Neural cell (in vitro differentiated cells): ENCODE measurements at regions not wholly inside any gene's neighbourhood (a gene's known extent, or its start where the extent isn't known, plus 50 kb on each side); places are given as distances from the start of the nearest gene placed in this dataset.

Experiments used
- H2AFZ ChIP-seq: fragments of 200-600, 300-800 bp; sonication (generic), shearing (Covaris generic); 2 replicates; pipeline ENCODE4 v1.6.0; 2014; ENCODE audit warnings: low read depth, mild to moderate bottlenecking, antibody characterized with exemption, low read length, moderate library complexity
- H3F3A ChIP-seq: fragments of 200-600 bp; shearing (Covaris generic); 2 replicates; pipeline ENCODE4 v1.6.1; 2016; ENCODE audit warnings: mild to moderate bottlenecking, moderate library complexity, mixed read lengths, antibody characterized with exemption, low read length; ENCODE audit not compliant: insufficient read depth, poor library complexity, severe bottlenecking
- H3K27ac ChIP-seq: fragments of 200-600, 300-800 bp; sonication (generic), shearing (Covaris generic); 2 replicates; pipeline ENCODE4 v1.5.1; 2014; ENCODE audit warnings: mild to moderate bottlenecking, low read length, moderate library complexity
- H3K27me3 ChIP-seq: fragments of 300-800, 200-600 bp; sonication (generic), shearing (Covaris generic); 2 replicates; pipeline ENCODE4 v1.6.0; 2014; ENCODE audit warnings: mild to moderate bottlenecking, low read depth, low read length, moderate library complexity; ENCODE audit not compliant: insufficient read depth
- H3K36me3 ChIP-seq: fragments of 300-800, 200-600 bp; sonication (generic), shearing (Covaris generic); 2 replicates; pipeline ENCODE4 v1.5.1; 2014; ENCODE audit warnings: mild to moderate bottlenecking, antibody characterized with exemption, low read length, moderate library complexity; ENCODE audit not compliant: insufficient read depth
- H3K4me2 ChIP-seq: fragments of 300-800, 200-600 bp; sonication (generic), shearing (Covaris generic); 2 replicates; pipeline ENCODE4 v1.6.0; 2014; ENCODE audit warnings: mild to moderate bottlenecking, low read length
- H3K4me3 ChIP-seq: fragments of 300-800, 200-600 bp; sonication (generic), shearing (Covaris generic); 2 replicates; pipeline ENCODE4 v1.5.1; 2014; ENCODE audit warnings: mild to moderate bottlenecking, low read length, moderate library complexity
- H3K79me2 ChIP-seq: fragments of 200-600 bp; shearing (Covaris generic); replicated peaks from 2 replicates; pipeline ENCODE4 v1.6.0; 2014; ENCODE audit warnings: mild to moderate bottlenecking, low read length, moderate library complexity; ENCODE audit not compliant: insufficient read depth
- H3K9ac ChIP-seq: fragments of 300-800, 200-600 bp; sonication (generic), shearing (Covaris generic); 2 replicates; pipeline ENCODE4 v1.6.1; 2016; ENCODE audit warnings: mild to moderate bottlenecking, low read length, mixed read lengths
- H3K9me2 ChIP-seq: fragments of 200-600 bp; shearing (Covaris generic); 2 replicates; pipeline ENCODE4 v1.6.1; 2016; ENCODE audit warnings: mild to moderate bottlenecking, low read length, mixed read lengths; ENCODE audit not compliant: insufficient read depth
- H3K9me3 ChIP-seq: fragments of 200-600, 300-800 bp; sonication (generic), shearing (Covaris generic); 2 replicates; pipeline ENCODE4 v1.6.1; 2016; ENCODE audit warnings: mild to moderate bottlenecking, mixed run types, low read length, moderate library complexity, mixed read lengths
- H4K20me1 ChIP-seq: fragments of 200-600 bp; shearing (Covaris generic); 2 replicates; pipeline ENCODE4 v1.6.1; 2016; ENCODE audit warnings: mild to moderate bottlenecking, mixed run types; ENCODE audit not compliant: insufficient read depth
- EP300 ChIP-seq: fragments of 450-650 bp; conservative IDR thresholded peaks from 2 replicates; pipeline ENCODE4 v1.6.1; 2014; ENCODE audit warnings: antibody characterized with exemption, mild to moderate bottlenecking, moderate library complexity; ENCODE audit not compliant: poor library complexity, severe bottlenecking
- EZH2 ChIP-seq: fragments of 200-600, 300-800 bp; shearing (Covaris generic), sonication (generic); IDR thresholded peaks from 2 replicates; pipeline ENCODE4 v1.6.1; 2014; ENCODE audit warnings: antibody characterized with exemption, low read length, borderline replicate concordance, mild to moderate bottlenecking; ENCODE audit not compliant: insufficient read depth, poor library complexity, severe bottlenecking
- MXI1 ChIP-seq: fragments of 450-650 bp; conservative IDR thresholded peaks from 2 replicates; pipeline ENCODE4 v1.6.1; 2014; ENCODE audit warnings: antibody characterized with exemption, mild to moderate bottlenecking; ENCODE audit not compliant: poor library complexity, severe bottlenecking
- POLR2AphosphoS5 ChIP-seq: IDR thresholded peaks from 2 replicates; pipeline ENCODE4 v1.6.1; 2012
- RAD21 ChIP-seq: fragments of 450-650 bp; conservative IDR thresholded peaks from 2 replicates; pipeline ENCODE4 v1.6.1; 2014; ENCODE audit warnings: antibody characterized with exemption, mild to moderate bottlenecking, moderate library complexity
- SMC3 ChIP-seq: fragments of 450-650 bp; conservative IDR thresholded peaks from 2 replicates; pipeline ENCODE4 v1.6.1; 2014; ENCODE audit warnings: antibody characterized with exemption, mild to moderate bottlenecking, moderate library complexity; ENCODE audit not compliant: poor library complexity
- TAF1 ChIP-seq: IDR thresholded peaks from 2 replicates; pipeline ENCODE4 v1.6.1; 2012; ENCODE audit warnings: low read depth
- TF ChIP-seq, protein P1 (sequence below): IDR thresholded peaks from 2 replicates; pipeline ENCODE4 v1.6.1; 2012; ENCODE audit warnings: borderline replicate concordance
- TF ChIP-seq, protein P2 (sequence below): fragments of 450-650 bp; IDR thresholded peaks from 2 replicates; pipeline ENCODE4 v1.5.1; 2014; ENCODE audit warnings: antibody characterized with exemption, mild to moderate bottlenecking, moderate library complexity; ENCODE audit not compliant: poor library complexity, severe bottlenecking

DNA sequence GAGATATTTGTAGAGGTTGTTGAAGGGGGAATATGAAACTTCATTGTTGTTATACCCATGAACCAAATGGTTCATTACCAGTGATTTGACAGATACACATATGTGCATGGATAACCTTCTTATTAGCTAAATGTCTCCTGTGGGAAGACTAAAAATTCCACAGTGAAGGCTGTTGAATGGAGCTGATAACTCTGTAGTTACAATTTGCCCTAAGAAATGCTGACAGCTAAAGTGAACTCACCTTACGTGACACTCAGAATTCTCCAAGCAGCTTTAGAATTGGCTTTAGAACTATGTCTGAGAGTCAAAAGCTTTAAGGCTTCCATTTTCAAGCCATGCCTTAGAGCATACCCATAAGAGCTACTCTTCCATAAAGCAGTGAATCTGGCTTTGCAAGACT, 276.9 kb downstream of the PRELID2 start:
- TF ChIP-seq RAD21 (no peak), MXI1 (no peak), EP300 (peak; percentile 55), TAF1 (no peak), SMC3 (no peak), EZH2 (no peak), POLR2AphosphoS5 (peak; percentile 40)
- TF ChIP-seq, protein P1, sequence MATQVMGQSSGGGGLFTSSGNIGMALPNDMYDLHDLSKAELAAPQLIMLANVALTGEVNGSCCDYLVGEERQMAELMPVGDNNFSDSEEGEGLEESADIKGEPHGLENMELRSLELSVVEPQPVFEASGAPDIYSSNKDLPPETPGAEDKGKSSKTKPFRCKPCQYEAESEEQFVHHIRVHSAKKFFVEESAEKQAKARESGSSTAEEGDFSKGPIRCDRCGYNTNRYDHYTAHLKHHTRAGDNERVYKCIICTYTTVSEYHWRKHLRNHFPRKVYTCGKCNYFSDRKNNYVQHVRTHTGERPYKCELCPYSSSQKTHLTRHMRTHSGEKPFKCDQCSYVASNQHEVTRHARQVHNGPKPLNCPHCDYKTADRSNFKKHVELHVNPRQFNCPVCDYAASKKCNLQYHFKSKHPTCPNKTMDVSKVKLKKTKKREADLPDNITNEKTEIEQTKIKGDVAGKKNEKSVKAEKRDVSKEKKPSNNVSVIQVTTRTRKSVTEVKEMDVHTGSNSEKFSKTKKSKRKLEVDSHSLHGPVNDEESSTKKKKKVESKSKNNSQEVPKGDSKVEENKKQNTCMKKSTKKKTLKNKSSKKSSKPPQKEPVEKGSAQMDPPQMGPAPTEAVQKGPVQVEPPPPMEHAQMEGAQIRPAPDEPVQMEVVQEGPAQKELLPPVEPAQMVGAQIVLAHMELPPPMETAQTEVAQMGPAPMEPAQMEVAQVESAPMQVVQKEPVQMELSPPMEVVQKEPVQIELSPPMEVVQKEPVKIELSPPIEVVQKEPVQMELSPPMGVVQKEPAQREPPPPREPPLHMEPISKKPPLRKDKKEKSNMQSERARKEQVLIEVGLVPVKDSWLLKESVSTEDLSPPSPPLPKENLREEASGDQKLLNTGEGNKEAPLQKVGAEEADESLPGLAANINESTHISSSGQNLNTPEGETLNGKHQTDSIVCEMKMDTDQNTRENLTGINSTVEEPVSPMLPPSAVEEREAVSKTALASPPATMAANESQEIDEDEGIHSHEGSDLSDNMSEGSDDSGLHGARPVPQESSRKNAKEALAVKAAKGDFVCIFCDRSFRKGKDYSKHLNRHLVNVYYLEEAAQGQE, result no peak
- TF ChIP-seq, protein P2, sequence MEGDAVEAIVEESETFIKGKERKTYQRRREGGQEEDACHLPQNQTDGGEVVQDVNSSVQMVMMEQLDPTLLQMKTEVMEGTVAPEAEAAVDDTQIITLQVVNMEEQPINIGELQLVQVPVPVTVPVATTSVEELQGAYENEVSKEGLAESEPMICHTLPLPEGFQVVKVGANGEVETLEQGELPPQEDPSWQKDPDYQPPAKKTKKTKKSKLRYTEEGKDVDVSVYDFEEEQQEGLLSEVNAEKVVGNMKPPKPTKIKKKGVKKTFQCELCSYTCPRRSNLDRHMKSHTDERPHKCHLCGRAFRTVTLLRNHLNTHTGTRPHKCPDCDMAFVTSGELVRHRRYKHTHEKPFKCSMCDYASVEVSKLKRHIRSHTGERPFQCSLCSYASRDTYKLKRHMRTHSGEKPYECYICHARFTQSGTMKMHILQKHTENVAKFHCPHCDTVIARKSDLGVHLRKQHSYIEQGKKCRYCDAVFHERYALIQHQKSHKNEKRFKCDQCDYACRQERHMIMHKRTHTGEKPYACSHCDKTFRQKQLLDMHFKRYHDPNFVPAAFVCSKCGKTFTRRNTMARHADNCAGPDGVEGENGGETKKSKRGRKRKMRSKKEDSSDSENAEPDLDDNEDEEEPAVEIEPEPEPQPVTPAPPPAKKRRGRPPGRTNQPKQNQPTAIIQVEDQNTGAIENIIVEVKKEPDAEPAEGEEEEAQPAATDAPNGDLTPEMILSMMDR, result no peak
- Histone ChIP-seq H3K9me2 (no peaks in the 10 kb centered on the region), H3F3A (no peaks in the 10 kb centered on the region)

DNA sequence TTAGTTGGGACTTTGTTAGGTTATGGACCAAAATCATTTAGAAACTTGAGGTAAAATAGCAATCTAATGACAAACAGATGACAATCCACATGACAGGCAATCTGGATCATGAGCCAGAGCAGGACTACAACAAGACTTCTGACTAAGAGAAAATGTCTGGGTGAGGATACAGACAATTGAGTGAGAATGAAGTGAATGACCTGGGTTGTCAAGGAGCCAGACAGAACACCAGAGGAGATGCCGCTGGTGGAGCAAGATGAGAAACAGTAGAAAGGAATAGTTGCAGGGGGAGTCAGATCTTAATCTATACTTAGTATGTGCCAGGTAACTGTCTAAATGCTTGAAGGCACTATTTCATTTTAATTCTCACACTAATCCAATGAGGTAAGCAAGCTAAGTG, 277.8 kb downstream of the PRELID2 start:
- H3K9ac ChIP-seq, result no peak overlapping the region
- no peaks in the 10 kb centered on the region for H3K9me2 ChIP-seq
- H3K4me3 ChIP-seq, result no peak overlapping the region
- no peaks in the 10 kb centered on the region for H3K79me2 ChIP-seq
- TF ChIP-seq EP300 (no peak), SMC3 (no peak), MXI1 (no peak), EZH2 (no peak), RAD21 (no peak), POLR2AphosphoS5 (no peak), TAF1 (no peak)
- TF ChIP-seq, protein P1, result no peak
- TF ChIP-seq, protein P2, result no peak
- no peaks in the 10 kb centered on the region for H3K27me3 ChIP-seq
- H3K9me3 ChIP-seq, result no peaks in the 10 kb centered on the region
- H2AFZ ChIP-seq, result no peak overlapping the region
- H3K4me2 ChIP-seq, result no peak overlapping the region
- H3K27ac ChIP-seq, result no peak overlapping the region
- H3K36me3 ChIP-seq, result no peaks in the 10 kb centered on the region
- no peaks in the 10 kb centered on the region for H3F3A ChIP-seq
- no peaks in the 10 kb centered on the region for H4K20me1 ChIP-seq

More for the DNA sequence above, 276.9 kb downstream of the PRELID2 start:
- Histone ChIP-seq H3K9me3 (no peaks in the 10 kb centered on the region), H4K20me1 (no peaks in the 10 kb centered on the region), H3K27me3 (no peaks in the 10 kb centered on the region), H3K9ac (no peak overlapping the region), H3K27ac (no peak overlapping the region), H2AFZ (no peak overlapping the region), H3K4me3 (no peak overlapping the region), H3K79me2 (no peaks in the 10 kb centered on the region), H3K36me3 (no peaks in the 10 kb centered on the region), H3K4me2 (no peak overlapping the region)
